ENCODE measurements at regions not wholly inside any gene's neighbourhood (a gene's known extent, or its start where the extent isn't known, plus 50 kb on each side); places are given as distances from the start of the nearest gene placed in this dataset.

DNA sequence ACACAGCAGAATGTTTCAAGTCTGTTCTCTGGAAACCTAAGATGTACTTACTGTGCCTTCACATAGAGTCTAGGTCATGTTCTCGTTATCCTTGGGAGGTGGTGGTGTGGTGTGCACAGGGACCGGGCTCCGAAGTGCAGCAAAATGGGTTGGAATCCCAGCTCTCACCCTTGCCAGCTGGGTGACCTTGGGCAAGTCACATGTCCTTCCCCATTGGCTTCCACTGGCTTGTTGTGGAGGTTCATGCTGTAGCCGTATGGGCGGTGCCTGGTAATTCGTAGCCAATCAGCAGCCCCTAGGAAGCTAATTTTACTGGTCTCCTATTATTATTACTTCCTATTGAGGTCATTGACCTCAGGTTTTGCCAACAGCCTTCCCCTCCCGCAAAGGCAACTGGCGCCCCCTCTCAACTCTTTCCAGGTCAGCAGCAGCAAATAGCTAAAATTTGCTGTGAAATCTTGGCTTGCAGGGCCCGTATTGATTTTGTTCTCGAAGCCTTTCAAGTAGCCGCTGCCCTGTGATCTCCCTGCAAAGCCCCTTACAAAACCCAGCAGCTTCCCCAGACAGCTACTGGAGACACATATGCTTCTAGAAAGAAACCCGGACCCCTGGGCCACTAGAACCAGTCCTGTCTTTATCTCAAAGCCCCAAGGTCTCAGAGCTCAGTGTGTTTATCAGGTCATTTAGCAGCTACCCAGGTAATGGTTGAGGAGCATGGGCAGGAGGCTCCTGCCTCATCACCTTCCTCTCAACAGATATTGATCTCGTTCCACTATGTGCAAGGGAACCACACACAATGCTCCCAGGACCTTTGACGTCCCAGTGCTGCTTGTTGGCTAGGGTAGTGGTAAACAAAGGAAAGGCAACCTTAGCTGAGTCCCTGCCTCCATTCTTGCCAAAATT is 66.5 kb upstream of the SLC1A4 start (continued):
- TF ChIP-seq, protein P1, sequence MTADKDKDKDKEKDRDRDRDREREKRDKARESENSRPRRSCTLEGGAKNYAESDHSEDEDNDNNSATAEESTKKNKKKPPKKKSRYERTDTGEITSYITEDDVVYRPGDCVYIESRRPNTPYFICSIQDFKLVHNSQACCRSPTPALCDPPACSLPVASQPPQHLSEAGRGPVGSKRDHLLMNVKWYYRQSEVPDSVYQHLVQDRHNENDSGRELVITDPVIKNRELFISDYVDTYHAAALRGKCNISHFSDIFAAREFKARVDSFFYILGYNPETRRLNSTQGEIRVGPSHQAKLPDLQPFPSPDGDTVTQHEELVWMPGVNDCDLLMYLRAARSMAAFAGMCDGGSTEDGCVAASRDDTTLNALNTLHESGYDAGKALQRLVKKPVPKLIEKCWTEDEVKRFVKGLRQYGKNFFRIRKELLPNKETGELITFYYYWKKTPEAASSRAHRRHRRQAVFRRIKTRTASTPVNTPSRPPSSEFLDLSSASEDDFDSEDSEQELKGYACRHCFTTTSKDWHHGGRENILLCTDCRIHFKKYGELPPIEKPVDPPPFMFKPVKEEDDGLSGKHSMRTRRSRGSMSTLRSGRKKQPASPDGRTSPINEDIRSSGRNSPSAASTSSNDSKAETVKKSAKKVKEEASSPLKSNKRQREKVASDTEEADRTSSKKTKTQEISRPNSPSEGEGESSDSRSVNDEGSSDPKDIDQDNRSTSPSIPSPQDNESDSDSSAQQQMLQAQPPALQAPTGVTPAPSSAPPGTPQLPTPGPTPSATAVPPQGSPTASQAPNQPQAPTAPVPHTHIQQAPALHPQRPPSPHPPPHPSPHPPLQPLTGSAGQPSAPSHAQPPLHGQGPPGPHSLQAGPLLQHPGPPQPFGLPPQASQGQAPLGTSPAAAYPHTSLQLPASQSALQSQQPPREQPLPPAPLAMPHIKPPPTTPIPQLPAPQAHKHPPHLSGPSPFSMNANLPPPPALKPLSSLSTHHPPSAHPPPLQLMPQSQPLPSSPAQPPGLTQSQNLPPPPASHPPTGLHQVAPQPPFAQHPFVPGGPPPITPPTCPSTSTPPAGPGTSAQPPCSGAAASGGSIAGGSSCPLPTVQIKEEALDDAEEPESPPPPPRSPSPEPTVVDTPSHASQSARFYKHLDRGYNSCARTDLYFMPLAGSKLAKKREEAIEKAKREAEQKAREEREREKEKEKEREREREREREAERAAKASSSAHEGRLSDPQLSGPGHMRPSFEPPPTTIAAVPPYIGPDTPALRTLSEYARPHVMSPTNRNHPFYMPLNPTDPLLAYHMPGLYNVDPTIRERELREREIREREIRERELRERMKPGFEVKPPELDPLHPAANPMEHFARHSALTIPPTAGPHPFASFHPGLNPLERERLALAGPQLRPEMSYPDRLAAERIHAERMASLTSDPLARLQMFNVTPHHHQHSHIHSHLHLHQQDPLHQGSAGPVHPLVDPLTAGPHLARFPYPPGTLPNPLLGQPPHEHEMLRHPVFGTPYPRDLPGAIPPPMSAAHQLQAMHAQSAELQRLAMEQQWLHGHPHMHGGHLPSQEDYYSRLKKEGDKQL (CRISPR knock-in tag; IDR thresholded peaks at IDR 0.05; ENCODE audit: low read depth): 0 out of 2 replicates have a peak, but pooled peaks have one; percentile 16
- TF ChIP-seq ZNF33B (CRISPR knock-in tag; IDR thresholded peaks at IDR 0.05) (no peak), TFDP1 (CRISPR knock-in tag; IDR thresholded peaks at IDR 0.05; ENCODE audit: borderline replicate concordance) (no peak), ATAD3A (CRISPR knock-in tag; IDR thresholded peaks at IDR 0.05) (no peak), RXRB (CRISPR knock-in tag; IDR thresholded peaks at IDR 0.05; ENCODE audit: borderline replicate concordance) (peak; percentile 98), TEAD3 (CRISPR knock-in tag; optimal IDR thresholded peaks at IDR 0.05; ENCODE audit: borderline replicate concordance) (peak; percentile 54), XBP1 (CRISPR knock-in tag; IDR thresholded peaks at IDR 0.05) (no peak; the same call in 1 of the 2 replicates), NCOA2 (CRISPR knock-in tag; IDR thresholded peaks at IDR 0.05) (peak; percentile 75), FOXA3 (CRISPR knock-in tag; IDR thresholded peaks at IDR 0.05) (peak; percentile 55; the same call in 1 of the 2 replicates), ZNF782 (CRISPR knock-in tag; IDR thresholded peaks at IDR 0.05; ENCODE audit: borderline replicate concordance) (peak; percentile 58; the same call in 1 of the 2 replicates), TBL1XR1 (IDR thresholded peaks at IDR 0.05; ENCODE audit: borderline replicate concordance, low read length, partially characterized antibody) (peak; percentile 53), ZNF883 (CRISPR knock-in tag; IDR thresholded peaks at IDR 0.05; ENCODE audit: not compliant biosample characterization) (peak; percentile 33), MIER2 (CRISPR knock-in tag; IDR thresholded peaks at IDR 0.05) (no peak; the same call in 1 of the 2 replicates), SMAD3 (CRISPR knock-in tag; IDR thresholded peaks at IDR 0.05) (peak; percentile 79; the same call in 1 of the 2 replicates), ZMYM4 (CRISPR knock-in tag; IDR thresholded peaks at IDR 0.05) (peak; percentile 97)
- TF ChIP-seq, protein P2, sequence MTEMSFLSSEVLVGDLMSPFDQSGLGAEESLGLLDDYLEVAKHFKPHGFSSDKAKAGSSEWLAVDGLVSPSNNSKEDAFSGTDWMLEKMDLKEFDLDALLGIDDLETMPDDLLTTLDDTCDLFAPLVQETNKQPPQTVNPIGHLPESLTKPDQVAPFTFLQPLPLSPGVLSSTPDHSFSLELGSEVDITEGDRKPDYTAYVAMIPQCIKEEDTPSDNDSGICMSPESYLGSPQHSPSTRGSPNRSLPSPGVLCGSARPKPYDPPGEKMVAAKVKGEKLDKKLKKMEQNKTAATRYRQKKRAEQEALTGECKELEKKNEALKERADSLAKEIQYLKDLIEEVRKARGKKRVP (CRISPR knock-in tag; IDR thresholded peaks at IDR 0.05): peak in 1 of 2 experiments; percentile 43; a peak in 1 of 4 replicates
- TF ChIP-seq, protein P3, sequence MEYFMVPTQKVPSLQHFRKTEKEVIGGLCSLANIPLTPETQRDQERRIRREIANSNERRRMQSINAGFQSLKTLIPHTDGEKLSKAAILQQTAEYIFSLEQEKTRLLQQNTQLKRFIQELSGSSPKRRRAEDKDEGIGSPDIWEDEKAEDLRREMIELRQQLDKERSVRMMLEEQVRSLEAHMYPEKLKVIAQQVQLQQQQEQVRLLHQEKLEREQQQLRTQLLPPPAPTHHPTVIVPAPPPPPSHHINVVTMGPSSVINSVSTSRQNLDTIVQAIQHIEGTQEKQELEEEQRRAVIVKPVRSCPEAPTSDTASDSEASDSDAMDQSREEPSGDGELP (IDR thresholded peaks at IDR 0.05; ENCODE audit: borderline replicate concordance, low read depth): peak; percentile 73; the same call in 1 of the 2 replicates

All from HepG2 (cell line).